ENCODE measurements at regions not wholly inside any gene's neighbourhood (a gene's known extent, or its start where the extent isn't known, plus 50 kb on each side); places are given as distances from the start of the nearest gene placed in this dataset.

DNA sequence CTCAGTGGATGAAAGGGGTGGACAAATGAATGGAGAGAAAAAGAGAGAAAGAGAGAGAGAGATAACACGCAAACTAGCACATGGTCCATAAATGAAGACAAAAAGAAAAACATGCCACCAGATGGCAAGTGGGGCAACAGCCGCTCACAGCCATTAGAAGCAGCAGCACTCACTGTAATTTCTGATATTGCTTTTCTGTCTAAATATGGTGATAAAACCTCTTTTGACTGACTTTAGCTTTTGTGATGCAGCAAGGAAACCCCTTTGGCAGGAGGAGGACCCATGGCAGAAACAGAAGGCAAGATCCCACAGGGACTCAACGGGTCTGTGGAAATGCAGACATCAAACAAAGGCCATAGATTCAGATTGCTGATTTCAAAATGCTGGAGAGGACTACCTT, 88.0 kb upstream of the CDH20 start:
- no peaks in the 10 kb centered on the region for H3K27me3 Mint-ChIP-seq
- ATAC-seq (replicated peaks; ENCODE audit: extremely low read depth, poor library complexity, severe bottlenecking), result no peak
- H3K27ac Mint-ChIP-seq (ENCODE audit: low read depth), result no peak overlapping the region
- no peak for DNase-seq (ENCODE audit: low spot score in 2 of 2)
- H3K4me1 Mint-ChIP-seq, result no peaks in the 10 kb centered on the region
- no peak overlapping the region for H3K4me3 Mint-ChIP-seq
- no peaks in the 10 kb centered on the region for H3K36me3 Mint-ChIP-seq (ENCODE audit: insufficient read depth)
- H3K9me3 Mint-ChIP-seq, result peaks cover 17% of the 10 kb centered on the region

DNA sequence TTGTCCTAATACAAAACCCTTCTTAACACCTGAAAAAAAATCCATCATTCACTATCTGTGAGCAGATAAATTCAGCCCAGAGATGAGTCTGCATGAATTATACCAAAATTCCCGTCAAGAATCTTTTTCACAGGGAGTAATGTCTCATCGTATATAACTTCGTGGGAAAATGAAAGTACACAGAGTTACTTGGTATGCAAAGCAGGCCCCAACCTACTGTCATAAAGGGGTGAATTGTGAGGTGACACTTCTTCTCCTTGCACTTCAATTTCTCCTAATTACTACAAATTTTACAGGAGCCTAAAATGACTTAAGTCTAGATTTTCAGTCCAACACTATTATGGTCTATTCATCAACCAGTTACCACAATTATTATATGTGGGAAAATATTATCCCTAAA, 84.6 kb upstream of the CDH20 start:
- Mint-ChIP-seq H3K27ac (ENCODE audit: low read depth) (no peak overlapping the region), H3K4me1 (no peaks in the 10 kb centered on the region), H3K27me3 (no peaks in the 10 kb centered on the region), H3K9me3 (peaks cover 16% of the 10 kb centered on the region), H3K36me3 (ENCODE audit: insufficient read depth) (no peaks in the 10 kb centered on the region), H3K4me3 (no peak overlapping the region)
- no peak for DNase-seq (ENCODE audit: low spot score in 2 of 2)
- no peak for ATAC-seq (replicated peaks; ENCODE audit: extremely low read depth, poor library complexity, severe bottlenecking)

DNA sequence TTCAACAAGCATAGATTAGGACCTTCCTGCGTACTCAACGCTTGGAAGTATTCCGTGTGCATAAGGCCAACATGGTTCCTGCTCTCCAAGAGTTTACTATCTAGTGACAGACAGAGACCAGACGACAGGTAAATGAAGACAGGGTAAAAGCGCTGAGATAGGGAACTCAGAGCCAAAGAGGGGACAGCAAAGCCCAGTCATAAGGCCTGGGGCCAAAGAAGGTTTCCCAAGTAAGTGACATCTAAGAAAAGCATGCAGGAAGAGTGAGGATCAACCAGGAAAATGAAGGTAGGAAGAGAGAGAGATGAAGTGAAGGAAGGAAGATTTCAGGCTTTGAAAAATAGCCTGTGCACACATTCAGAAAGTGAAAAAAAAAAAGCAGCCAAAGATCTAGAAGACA, 76.9 kb upstream of the CDH20 start:
- ATAC-seq (replicated peaks; ENCODE audit: extremely low read depth, poor library complexity, severe bottlenecking) (no peak), DNase-seq (ENCODE audit: low spot score in 2 of 2) (no peak)
- no peaks in the 10 kb centered on the region for H3K27me3 Mint-ChIP-seq
- peaks cover 10% of the 10 kb centered on the region for H3K9me3 Mint-ChIP-seq
- no peaks in the 10 kb centered on the region for H3K36me3 Mint-ChIP-seq (ENCODE audit: insufficient read depth)
- no peak overlapping the region for H3K27ac Mint-ChIP-seq (ENCODE audit: low read depth)
- H3K4me1 Mint-ChIP-seq, result no peaks in the 10 kb centered on the region
- H3K4me3 Mint-ChIP-seq, result no peak overlapping the region

DNA sequence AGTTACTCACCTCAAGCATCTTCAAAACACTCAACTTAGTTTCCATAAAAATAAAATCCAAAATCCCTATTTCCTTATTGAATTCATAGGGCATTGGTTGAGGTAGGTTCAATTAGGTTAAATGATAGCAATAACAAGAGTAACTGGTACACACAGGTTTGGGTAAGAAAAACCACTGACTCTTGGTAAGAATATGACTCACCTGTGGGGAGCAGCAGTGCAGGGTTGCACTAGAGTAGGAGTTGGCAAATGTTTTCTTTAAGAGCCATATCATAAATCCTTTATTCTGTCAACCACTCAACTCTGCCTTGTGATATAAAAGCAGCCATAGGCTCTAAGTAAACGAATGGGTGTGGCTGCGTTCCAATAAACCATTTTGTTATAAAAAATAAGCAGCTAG, 71.4 kb upstream of the CDH20 start:
- Mint-ChIP-seq H3K36me3 (ENCODE audit: insufficient read depth) (no peaks in the 10 kb centered on the region), H3K4me1 (no peaks in the 10 kb centered on the region), H3K4me3 (no peak overlapping the region), H3K27ac (ENCODE audit: low read depth) (no peak overlapping the region), H3K9me3 (peaks cover 3% of the 10 kb centered on the region), H3K27me3 (no peaks in the 10 kb centered on the region)
- ATAC-seq (replicated peaks; ENCODE audit: extremely low read depth, poor library complexity, severe bottlenecking), result no peak
- DNase-seq (ENCODE audit: low spot score in 2 of 2), result no peak

DNA sequence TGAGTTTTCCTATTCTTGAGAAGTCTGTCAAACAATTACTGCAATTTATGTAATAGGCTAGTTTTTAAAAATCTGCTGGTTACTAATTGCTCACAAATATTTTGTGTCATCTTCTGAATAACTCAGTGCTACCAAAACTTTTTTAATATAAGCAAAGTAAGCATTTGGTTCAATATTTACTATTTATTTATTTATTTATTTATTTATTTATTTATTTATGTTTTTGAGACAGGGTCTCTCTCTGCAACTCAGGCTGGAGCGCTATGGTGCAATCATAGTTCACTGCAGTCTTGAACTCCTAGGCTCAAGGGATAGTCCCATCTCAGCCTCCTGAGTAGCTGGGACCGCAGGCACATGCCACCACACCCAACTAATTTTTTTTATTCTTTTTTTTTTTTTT, 60.4 kb upstream of the CDH20 start:
- Mint-ChIP-seq H3K9me3 (peaks cover 31% of the 10 kb centered on the region), H3K4me1 (no peaks in the 10 kb centered on the region), H3K36me3 (ENCODE audit: insufficient read depth) (no peaks in the 10 kb centered on the region), H3K27ac (ENCODE audit: low read depth) (no peak overlapping the region), H3K4me3 (no peak overlapping the region), H3K27me3 (no peaks in the 10 kb centered on the region)
- DNase-seq (ENCODE audit: low spot score in 2 of 2) (no peak), ATAC-seq (replicated peaks; ENCODE audit: extremely low read depth, poor library complexity, severe bottlenecking) (no peak)

DNA sequence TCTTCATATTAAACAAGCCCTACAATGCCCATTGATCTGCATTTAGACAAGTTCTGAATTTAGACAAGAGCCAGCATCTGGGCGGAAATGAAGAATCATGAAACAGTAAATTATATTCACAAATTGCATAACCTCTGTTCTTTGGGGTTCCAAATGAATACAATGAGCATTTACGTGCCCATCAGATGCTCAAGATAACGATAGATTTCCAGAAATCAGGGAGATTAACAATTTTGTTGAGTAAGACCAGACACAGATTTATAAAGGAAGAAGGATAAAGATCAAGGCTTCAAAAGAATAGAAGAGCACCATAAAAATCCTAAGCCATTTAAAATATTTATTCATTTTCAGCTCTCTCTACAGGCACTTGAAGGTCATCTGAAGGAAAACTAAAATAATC, 59.7 kb upstream of the CDH20 start:
- no peak overlapping the region for H3K4me3 Mint-ChIP-seq
- no peaks in the 10 kb centered on the region for H3K4me1 Mint-ChIP-seq
- no peak for DNase-seq (ENCODE audit: low spot score in 2 of 2)
- peaks cover 27% of the 10 kb centered on the region for H3K9me3 Mint-ChIP-seq
- no peak for ATAC-seq (replicated peaks; ENCODE audit: extremely low read depth, poor library complexity, severe bottlenecking)
- no peaks in the 10 kb centered on the region for H3K27me3 Mint-ChIP-seq
- no peak overlapping the region for H3K27ac Mint-ChIP-seq (ENCODE audit: low read depth)
- H3K36me3 Mint-ChIP-seq (ENCODE audit: insufficient read depth), result no peaks in the 10 kb centered on the region

DNA sequence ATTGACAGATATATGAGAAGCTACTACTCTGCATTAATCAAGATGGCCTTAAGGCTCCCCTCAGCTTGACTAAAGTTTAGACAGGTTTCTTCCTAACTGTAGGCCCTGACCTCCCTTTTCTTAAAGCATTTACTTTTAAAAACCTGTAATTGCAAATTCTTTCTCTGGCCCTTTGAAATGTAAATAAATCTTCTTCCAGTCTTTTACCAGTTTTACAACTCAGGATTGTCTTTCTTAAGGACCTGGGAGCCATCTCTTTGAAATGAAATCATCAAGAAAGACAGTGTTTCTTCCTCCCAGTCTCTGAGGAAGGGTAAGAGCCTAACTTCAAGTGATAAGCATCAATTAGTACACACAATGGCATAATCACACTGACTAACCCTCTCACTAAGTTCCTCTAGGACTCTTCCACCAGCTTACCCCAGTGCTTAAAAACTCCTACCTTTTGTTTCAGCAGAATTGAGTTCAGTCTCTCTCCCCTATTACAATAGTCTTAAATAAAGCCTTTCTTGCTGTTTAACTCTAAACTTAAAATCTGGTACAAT, 58.7 kb upstream of the CDH20 start:
- peaks cover 27% of the 10 kb centered on the region for H3K9me3 Mint-ChIP-seq
- no peak overlapping the region for H3K4me3 Mint-ChIP-seq
- H3K27ac Mint-ChIP-seq (ENCODE audit: low read depth), result no peak overlapping the region
- ATAC-seq (replicated peaks; ENCODE audit: extremely low read depth, poor library complexity, severe bottlenecking) (no peak), DNase-seq (ENCODE audit: low spot score in 2 of 2) (no peak)
- H3K36me3 Mint-ChIP-seq (ENCODE audit: insufficient read depth), result no peaks in the 10 kb centered on the region
- H3K27me3 Mint-ChIP-seq, result no peaks in the 10 kb centered on the region
- H3K4me1 Mint-ChIP-seq, result no peaks in the 10 kb centered on the region

DNA sequence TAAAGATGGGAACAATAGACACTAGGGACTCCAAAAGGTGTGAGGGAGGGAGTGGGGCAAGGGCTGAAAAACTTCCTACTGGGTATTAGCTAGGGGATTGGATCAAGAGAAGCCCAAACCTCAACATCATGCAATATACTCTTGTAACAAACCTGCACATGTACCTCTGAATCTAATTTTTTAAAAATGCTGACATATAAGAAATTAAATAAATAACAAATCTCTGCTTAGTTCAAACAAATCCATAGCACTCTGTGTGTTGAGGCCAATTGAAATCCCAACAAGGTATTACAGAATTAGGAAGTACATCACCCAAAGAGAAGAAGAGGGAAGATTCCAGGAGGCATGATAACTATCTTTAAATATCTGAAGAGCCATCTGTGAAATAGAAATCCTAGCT, 55.4 kb upstream of the CDH20 start:
- Mint-ChIP-seq H3K4me3 (no peak overlapping the region), H3K27me3 (no peaks in the 10 kb centered on the region), H3K36me3 (ENCODE audit: insufficient read depth) (no peaks in the 10 kb centered on the region), H3K27ac (ENCODE audit: low read depth) (no peak overlapping the region), H3K4me1 (no peaks in the 10 kb centered on the region), H3K9me3 (peaks cover 35% of the 10 kb centered on the region)
- DNase-seq (ENCODE audit: low spot score in 2 of 2), result no peak
- ATAC-seq (replicated peaks; ENCODE audit: extremely low read depth, poor library complexity, severe bottlenecking), result no peak

DNA sequence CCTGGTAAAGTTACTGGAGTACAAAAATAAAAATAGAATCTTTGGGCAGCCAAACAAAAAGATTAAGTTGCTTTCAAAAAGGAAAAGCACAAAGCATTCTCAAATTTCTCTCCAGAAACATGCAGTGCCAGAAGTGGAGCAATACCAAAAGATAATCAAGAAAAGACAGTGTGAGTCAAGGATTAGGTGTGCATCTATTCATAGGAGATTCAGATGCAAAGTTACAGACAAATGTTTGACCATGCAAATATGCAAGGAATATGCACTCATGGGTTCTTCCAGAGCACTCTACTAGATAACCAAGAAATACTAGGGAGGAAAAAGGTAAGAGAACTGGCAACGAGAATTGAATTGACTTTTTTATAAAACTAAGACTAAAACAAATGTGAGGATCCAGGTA, 51.8 kb upstream of the CDH20 start:
- DNase-seq (ENCODE audit: low spot score in 2 of 2) (no peak), ATAC-seq (replicated peaks; ENCODE audit: extremely low read depth, poor library complexity, severe bottlenecking) (no peak)
- Mint-ChIP-seq H3K9me3 (peaks cover 25% of the 10 kb centered on the region), H3K27ac (ENCODE audit: low read depth) (no peak overlapping the region), H3K4me1 (no peaks in the 10 kb centered on the region), H3K27me3 (no peaks in the 10 kb centered on the region), H3K4me3 (no peak overlapping the region), H3K36me3 (ENCODE audit: insufficient read depth) (no peaks in the 10 kb centered on the region)

DNA sequence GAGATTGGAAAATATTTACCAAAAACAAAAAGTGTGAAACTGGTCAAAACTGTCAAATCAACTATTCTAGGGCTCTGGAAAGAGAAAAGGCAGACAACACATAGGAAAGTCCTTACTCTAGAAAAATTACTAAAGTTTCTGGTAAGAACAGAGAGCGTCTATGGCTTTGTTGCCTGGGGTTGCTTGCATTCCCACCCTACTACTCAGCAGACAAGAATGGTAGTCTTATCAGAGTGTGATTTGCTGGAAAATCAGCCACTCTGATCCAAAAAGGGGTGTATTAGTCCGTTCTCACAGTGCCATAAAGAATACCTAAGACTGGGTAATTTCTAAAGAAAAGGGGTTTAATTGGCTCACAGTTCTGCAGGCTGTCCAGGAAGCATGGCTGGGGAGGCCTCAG, 50.3 kb upstream of the CDH20 start:
- no peaks in the 10 kb centered on the region for H3K36me3 Mint-ChIP-seq (ENCODE audit: insufficient read depth)
- DNase-seq (ENCODE audit: low spot score in 2 of 2), result no peak
- H3K9me3 Mint-ChIP-seq, result peaks cover 21% of the 10 kb centered on the region
- no peak overlapping the region for H3K27ac Mint-ChIP-seq (ENCODE audit: low read depth)
- no peaks in the 10 kb centered on the region for H3K27me3 Mint-ChIP-seq
- no peak for ATAC-seq (replicated peaks; ENCODE audit: extremely low read depth, poor library complexity, severe bottlenecking)
- H3K4me1 Mint-ChIP-seq, result no peaks in the 10 kb centered on the region
- H3K4me3 Mint-ChIP-seq, result no peak overlapping the region
